ENCODE measurements at regions not wholly inside any gene's neighbourhood (a gene's known extent, or its start where the extent isn't known, plus 50 kb on each side); places are given as distances from the start of the nearest gene placed in this dataset.
"Not testable (repeated sequence)": the region's sequence is repeated elsewhere in the genome, so short reads cannot be mapped to it uniquely, and the experiment has no call there.

DNA sequence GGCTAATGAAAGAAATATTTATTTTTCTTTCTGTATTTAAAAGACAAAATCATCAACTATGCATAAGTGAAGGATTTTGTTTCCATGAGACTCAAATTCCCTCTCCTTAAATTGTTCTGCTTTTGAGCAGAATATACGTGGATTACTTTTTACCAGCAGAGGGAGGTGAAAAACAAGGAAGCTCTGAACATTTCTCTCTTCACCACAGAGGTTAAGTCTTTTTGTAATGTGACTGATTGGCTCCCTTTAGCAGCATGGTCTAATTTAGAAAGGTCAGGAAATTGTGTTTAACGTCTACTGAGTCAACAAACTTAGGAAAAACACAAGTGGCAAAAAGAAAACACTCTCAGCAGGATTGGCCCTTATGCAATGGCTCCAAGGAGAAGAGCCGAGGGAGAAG is 55.1 kb upstream of the F9 start:
- H3F3A ChIP-seq (replicated peaks; ENCODE audit: low read depth): no peaks in the 10 kb centered on the region
- Mint-ChIP-seq H3K27me3 (ENCODE audit: insufficient read depth, low read depth, poor library complexity) (no peaks in the 10 kb centered on the region), H3K4me3 (no peak overlapping the region), H3K36me3 (ENCODE audit: low read depth) (no peaks in the 10 kb centered on the region), H3K27ac (no peak overlapping the region), H3K9me3 (no peaks in the 10 kb centered on the region), H3K4me1 (peaks cover 3% of the 10 kb centered on the region; the same call in 2 of the 3 replicates)
- no peaks in the 10 kb centered on the region for H3K4me1 ChIP-seq (ENCODE audit: insufficient read depth)
- DNase-seq (ENCODE audit: low spot score) (no peak), ATAC-seq (no peak)
- H2AFZ ChIP-seq: no peak overlapping the region
- no peaks in the 10 kb centered on the region for H3K79me2 ChIP-seq (replicated peaks; ENCODE audit: insufficient read depth)
- TF ChIP-seq EZH2phosphoT487 (IDR thresholded peaks at IDR 0.05; ENCODE audit: unreplicated experiment): no peak
- TF ChIP-seq EZH2 (IDR thresholded peaks at IDR 0.05; ENCODE audit: low read depth, unreplicated experiment): no peak
- no peak for TF ChIP-seq STAT1 (IDR thresholded peaks at IDR 0.05; ENCODE audit: unreplicated experiment)
- no peak for TF ChIP-seq ZNF114 (CRISPR knock-in tag; IDR thresholded peaks at IDR 0.05)
- TF ChIP-seq CREB1 (CRISPR knock-in tag; IDR thresholded peaks at IDR 0.05; ENCODE audit: low read depth): no peak
- no peak for TF ChIP-seq NANOG (IDR thresholded peaks at IDR 0.05; ENCODE audit: borderline replicate concordance)
- TF ChIP-seq, protein P1, sequence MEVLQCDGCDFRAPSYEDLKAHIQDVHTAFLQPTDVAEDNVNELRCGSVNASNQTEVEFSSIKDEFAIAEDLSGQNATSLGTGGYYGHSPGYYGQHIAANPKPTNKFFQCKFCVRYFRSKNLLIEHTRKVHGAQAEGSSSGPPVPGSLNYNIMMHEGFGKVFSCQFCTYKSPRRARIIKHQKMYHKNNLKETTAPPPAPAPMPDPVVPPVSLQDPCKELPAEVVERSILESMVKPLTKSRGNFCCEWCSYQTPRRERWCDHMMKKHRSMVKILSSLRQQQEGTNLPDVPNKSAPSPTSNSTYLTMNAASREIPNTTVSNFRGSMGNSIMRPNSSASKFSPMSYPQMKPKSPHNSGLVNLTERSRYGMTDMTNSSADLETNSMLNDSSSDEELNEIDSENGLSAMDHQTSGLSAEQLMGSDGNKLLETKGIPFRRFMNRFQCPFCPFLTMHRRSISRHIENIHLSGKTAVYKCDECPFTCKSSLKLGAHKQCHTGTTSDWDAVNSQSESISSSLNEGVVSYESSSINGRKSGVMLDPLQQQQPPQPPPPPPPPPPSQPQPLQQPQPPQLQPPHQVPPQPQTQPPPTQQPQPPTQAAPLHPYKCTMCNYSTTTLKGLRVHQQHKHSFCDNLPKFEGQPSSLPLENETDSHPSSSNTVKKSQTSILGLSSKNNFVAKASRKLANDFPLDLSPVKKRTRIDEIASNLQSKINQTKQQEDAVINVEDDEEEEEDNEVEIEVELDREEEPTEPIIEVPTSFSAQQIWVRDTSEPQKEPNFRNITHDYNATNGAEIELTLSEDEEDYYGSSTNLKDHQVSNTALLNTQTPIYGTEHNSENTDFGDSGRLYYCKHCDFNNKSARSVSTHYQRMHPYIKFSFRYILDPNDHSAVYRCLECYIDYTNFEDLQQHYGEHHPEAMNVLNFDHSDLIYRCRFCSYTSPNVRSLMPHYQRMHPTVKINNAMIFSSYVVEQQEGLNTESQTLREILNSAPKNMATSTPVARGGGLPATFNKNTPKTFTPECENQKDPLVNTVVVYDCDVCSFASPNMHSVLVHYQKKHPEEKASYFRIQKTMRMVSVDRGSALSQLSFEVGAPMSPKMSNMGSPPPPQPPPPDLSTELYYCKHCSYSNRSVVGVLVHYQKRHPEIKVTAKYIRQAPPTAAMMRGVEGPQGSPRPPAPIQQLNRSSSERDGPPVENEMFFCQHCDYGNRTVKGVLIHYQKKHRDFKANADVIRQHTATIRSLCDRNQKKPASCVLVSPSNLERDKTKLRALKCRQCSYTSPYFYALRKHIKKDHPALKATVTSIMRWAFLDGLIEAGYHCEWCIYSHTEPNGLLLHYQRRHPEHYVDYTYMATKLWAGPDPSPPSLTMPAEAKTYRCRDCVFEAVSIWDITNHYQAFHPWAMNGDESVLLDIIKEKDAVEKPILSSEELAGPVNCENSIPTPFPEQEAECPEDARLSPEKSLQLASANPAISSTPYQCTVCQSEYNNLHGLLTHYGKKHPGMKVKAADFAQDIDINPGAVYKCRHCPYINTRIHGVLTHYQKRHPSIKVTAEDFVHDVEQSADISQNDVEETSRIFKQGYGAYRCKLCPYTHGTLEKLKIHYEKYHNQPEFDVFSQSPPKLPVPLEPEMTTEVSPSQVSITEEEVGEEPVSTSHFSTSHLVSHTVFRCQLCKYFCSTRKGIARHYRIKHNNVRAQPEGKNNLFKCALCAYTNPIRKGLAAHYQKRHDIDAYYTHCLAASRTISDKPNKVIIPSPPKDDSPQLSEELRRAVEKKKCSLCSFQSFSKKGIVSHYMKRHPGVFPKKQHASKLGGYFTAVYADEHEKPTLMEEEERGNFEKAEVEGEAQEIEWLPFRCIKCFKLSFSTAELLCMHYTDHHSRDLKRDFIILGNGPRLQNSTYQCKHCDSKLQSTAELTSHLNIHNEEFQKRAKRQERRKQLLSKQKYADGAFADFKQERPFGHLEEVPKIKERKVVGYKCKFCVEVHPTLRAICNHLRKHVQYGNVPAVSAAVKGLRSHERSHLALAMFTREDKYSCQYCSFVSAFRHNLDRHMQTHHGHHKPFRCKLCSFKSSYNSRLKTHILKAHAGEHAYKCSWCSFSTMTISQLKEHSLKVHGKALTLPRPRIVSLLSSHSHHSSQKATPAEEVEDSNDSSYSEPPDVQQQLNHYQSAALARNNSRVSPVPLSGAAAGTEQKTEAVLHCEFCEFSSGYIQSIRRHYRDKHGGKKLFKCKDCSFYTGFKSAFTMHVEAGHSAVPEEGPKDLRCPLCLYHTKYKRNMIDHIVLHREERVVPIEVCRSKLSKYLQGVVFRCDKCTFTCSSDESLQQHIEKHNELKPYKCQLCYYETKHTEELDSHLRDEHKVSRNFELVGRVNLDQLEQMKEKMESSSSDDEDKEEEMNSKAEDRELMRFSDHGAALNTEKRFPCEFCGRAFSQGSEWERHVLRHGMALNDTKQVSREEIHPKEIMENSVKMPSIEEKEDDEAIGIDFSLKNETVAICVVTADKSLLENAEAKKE (CRISPR knock-in tag; IDR thresholded peaks at IDR 0.05): no peak
- TF ChIP-seq, protein P2, sequence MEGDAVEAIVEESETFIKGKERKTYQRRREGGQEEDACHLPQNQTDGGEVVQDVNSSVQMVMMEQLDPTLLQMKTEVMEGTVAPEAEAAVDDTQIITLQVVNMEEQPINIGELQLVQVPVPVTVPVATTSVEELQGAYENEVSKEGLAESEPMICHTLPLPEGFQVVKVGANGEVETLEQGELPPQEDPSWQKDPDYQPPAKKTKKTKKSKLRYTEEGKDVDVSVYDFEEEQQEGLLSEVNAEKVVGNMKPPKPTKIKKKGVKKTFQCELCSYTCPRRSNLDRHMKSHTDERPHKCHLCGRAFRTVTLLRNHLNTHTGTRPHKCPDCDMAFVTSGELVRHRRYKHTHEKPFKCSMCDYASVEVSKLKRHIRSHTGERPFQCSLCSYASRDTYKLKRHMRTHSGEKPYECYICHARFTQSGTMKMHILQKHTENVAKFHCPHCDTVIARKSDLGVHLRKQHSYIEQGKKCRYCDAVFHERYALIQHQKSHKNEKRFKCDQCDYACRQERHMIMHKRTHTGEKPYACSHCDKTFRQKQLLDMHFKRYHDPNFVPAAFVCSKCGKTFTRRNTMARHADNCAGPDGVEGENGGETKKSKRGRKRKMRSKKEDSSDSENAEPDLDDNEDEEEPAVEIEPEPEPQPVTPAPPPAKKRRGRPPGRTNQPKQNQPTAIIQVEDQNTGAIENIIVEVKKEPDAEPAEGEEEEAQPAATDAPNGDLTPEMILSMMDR (conservative IDR thresholded peaks at IDR 0.05; ENCODE audit: low read depth in 2 of 2): no peak; a peak in 1 of 4 replicates
- no peak for TF ChIP-seq POLR2AphosphoS5 (IDR thresholded peaks at IDR 0.05; ENCODE audit: low read depth)
- no peaks in the 10 kb centered on the region for H3K36me3 ChIP-seq (ENCODE audit: insufficient read depth)
- H3K4me3 ChIP-seq: no peak overlapping the region
- H3K27ac ChIP-seq (ENCODE audit: low read depth): no peak overlapping the region
- no peaks in the 10 kb centered on the region for H3K9me2 ChIP-seq (ENCODE audit: insufficient read depth)
- no peak overlapping the region for H3K4me2 ChIP-seq
- no peaks in the 10 kb centered on the region for H4K20me1 ChIP-seq (replicated peaks; ENCODE audit: insufficient read depth)
- no peaks in the 10 kb centered on the region for H3K27me3 ChIP-seq (ENCODE audit: insufficient read depth)

DNA sequence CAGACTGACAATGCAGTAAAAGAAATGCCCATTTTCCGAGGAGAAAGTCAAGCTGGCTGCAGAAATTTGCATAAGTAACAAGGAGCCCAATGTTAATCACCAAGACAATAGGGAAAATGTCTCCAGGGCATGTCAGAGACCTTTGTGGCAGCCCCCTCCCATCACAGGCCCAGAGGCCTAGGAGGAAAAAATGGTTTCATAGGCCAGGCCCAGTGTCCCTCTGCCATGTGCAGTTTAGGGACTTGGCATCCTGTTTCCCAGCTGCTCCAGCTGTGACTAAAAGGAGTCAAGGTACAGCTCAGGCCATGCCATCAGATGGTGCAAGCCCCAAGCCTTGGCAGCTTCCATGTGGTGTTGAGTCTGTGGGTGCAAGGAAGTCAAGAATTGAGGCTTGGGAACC is 68.6 kb upstream of the F9 start:
- not testable (repeated sequence) for H3K4me1 ChIP-seq (ENCODE audit: insufficient read depth); H4K20me1 ChIP-seq (replicated peaks; ENCODE audit: insufficient read depth); H2AFZ ChIP-seq; H3K27me3 ChIP-seq (ENCODE audit: insufficient read depth); H3K36me3 ChIP-seq (ENCODE audit: insufficient read depth); H3K4me2 ChIP-seq; ATAC-seq; H3K27ac Mint-ChIP-seq; H3K4me3 ChIP-seq; H3K36me3 Mint-ChIP-seq (ENCODE audit: low read depth); H3K79me2 ChIP-seq (replicated peaks; ENCODE audit: insufficient read depth); H3K4me1 Mint-ChIP-seq; H3F3A ChIP-seq (replicated peaks; ENCODE audit: low read depth); DNase-seq (ENCODE audit: low spot score); H3K27ac ChIP-seq (ENCODE audit: low read depth); H3K27me3 Mint-ChIP-seq (ENCODE audit: insufficient read depth, low read depth, poor library complexity); H3K4me3 Mint-ChIP-seq; H3K9me2 ChIP-seq (ENCODE audit: insufficient read depth)
- peaks cover 33% of the 10 kb centered on the region for H3K9me3 Mint-ChIP-seq
